GF-D8 (cell line): ENCODE measurements at regions not wholly inside any gene's neighbourhood (a gene's known extent, or its start where the extent isn't known, plus 50 kb on each side); places are given as distances from the start of the nearest gene placed in this dataset.
"Not testable (repeated sequence)": the region's sequence is repeated elsewhere in the genome, so short reads cannot be mapped to it uniquely, and the experiment has no call there.

Experiments
- DNase-seq: peaks from one replicate; lab custom pipeline; 2025; lab: John Stamatoyannopoulos, UW

DNA sequence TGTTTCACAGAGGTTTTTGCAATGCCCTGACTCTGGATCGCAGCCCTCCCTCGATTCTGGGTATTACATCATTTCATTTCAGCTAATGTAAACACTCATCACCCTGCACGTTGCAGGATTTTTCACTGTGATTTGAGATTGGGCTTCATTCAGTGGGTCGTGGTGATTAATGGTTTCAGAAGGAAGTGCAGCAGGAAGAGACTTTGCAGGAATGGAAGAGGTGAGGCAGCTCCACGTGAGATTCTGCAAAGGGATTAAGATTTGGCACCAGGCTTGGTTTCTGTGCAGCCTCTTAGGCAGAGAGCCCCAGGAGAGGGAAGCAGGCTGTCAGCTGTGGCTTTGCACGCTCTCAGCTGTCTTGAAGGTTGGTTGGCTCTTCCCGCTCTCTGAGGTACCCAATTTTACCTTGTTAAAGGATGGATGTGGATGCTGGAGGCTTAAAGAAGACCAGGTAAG is 95.2 kb downstream of the PLCE1 start:
- no peak for DNase-seq

DNA sequence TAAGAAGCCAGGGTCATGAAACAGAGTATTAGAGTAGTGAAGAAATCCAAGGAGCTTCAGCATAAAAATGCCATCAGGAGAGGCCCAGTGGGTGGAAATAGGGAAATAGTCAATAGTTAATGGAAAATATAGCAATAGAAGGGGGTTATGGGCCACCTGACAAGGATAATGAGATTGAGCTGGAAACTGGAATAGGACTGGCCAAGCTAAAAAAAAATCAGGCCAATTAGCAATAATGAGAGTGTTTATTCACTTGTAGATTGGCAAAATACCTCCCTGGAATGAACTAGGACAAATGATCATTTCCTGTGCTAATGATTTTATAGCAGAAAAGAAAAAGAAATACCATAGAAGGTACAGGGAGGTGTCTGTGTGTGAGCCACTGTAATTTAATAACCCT is 97.9 kb downstream of the PLCE1 start:
- no peak for DNase-seq

GRCh38 chr10:94092848-94093247 is 99.1 kb downstream of the PLCE1 start:
- DNase-seq = no peak

- no peak for DNase-seq
These were observed 99.7 kb downstream of the PLCE1 start for GRCh38 chr10:94093286-94093905.

DNA sequence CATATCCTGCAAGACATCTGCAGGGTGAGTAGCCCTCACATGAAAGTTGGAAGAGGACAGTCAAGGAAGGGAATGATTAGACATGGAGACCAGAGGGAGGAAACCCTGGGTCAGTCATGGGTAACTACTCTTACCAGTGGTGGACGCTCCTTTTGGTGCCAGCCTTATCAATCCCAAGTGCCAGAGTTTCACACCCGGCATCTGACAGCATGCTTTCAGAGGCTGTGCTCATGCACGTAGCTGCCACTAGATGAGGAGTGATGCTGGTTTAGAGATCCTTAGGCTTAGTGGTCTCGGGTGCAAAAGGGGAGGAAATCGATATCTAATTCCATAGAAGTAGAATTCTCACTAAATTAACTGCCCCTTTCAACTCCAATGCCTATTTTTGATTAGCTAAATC is 100.8 kb downstream of the PLCE1 start:
- no peak for DNase-seq

DNA sequence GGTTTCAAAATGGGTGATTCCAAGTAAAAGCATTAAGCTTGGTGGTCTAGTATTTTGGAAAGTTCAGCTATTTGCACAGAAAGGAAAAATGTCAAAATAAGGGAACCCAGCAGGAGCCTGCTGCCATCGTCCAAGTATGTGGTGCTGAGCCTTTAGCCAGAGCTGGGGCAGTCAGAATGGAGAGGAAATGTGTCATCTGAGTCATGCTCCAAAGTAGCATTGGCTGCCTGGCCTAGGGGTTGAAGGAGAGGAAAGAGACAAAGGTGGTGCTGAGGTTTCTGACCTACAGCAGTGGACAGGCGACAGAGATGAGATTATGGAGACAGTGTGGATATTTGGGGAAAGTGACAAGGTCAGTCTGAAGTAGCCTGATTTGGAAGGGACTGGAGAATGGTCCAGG is 103.9 kb downstream of the PLCE1 start:
- DNase-seq = no peak

- DNase-seq = no peak
These were observed 105.2 kb downstream of the PLCE1 start for GRCh38 chr10:94098896-94099295.

- no peak for DNase-seq
These were observed 108.2 kb downstream of the PLCE1 start for GRCh38 chr10:94101894-94102293.

DNA sequence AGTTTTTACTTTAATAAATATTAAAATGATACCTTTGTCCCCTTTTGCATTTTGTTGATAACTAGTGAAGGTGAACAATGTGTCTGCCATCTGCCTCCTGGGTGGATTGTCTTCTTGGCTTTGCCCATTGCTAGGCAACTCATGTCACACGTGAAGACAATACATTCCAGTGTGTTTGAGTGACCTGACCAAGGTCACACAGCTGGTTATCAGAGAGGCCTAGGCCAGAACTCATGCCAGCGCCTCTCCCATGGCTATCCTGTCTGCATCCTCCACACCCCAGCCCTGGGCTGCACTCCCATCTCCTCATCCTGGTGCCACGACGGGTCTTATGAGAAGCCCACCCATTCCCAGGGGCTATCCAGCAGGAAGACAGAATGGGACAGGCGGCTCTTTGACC is 108.7 kb downstream of the PLCE1 start:
- DNase-seq = no peak

GRCh38 chr10:94103192-94103591 is 109.5 kb downstream of the PLCE1 start:
- no peak for DNase-seq

DNA sequence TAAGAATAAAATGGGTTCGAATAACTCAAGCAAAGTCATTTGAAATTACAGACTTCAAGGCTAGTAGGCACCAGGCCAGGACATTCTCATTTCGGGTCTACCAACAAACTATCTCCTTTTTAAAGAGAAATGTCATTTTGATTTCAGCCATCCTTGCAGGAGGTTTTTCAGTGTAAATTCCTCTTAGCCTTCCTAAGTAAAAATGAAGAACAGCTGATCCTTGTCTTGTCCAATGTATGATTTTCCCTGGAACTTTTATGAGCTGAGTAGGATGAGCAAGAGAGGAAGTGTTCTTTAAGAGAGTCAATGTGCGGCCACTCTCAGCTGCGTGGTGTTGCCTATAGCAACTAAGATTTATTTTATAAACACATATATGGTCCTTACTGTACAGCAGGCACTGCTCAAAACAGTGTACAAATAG is 110.1 kb downstream of the PLCE1 start:
- no peak for DNase-seq

GRCh38 chr10:94104316-94105000 is 110.7 kb downstream of the PLCE1 start:
- DNase-seq = no peak

GRCh38 chr10:94105226-94105625 is 111.5 kb downstream of the PLCE1 start:
- DNase-seq = no peak

- no peak for DNase-seq
These were observed 113.5 kb downstream of the PLCE1 start for GRCh38 chr10:94107191-94107590.

GRCh38 chr10:94108200-94108599 is 114.5 kb downstream of the PLCE1 start:
- no peak for DNase-seq

- no peak for DNase-seq
These were observed 117.6 kb downstream of the PLCE1 start for GRCh38 chr10:94111367-94111766.

DNA sequence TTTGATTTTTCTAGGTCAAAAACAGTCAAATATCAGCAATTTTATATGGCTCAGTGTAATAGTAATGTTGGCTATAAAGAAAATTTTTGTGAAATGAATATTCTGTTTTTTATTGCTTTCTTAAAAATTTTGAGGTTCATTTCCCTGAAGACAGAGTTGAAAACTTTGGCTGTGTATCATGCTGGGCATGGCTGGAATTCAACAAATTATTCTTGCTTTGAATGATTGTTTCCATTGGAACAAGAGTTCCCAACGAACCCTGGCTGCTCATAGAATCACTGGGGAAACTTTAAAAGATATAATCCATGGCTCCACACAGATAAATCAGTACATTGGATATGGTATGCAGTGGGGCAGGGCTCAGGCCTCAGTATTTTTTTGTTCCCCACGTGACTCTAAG is 118.6 kb downstream of the PLCE1 start:
- no peak for DNase-seq

DNA sequence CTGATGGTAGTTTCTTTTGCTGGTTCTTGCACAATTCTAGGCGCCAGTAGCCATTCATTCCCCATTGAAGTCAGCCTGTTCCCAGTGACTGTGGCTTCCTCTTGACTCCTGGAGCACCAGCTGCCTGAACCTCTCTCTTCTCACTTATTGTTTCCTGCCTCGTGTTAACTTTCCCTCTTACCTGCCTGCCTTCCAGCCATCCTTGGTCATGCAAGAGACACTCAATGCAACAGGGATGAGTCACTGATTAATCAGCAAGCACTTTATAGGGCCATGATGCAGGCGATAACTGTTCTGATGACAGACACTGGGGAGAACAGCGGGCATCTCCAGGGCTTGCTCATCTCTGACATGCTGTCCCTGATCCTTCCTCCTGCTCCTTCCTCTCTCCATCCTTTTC is 122.0 kb downstream of the PLCE1 start:
- DNase-seq = no peak

GRCh38 chr10:94116848-94117247 is 123.1 kb downstream of the PLCE1 start:
- no peak for DNase-seq

- DNase-seq = no peak
These were observed 128.5 kb downstream of the PLCE1 start for GRCh38 chr10:94122211-94122610.

DNA sequence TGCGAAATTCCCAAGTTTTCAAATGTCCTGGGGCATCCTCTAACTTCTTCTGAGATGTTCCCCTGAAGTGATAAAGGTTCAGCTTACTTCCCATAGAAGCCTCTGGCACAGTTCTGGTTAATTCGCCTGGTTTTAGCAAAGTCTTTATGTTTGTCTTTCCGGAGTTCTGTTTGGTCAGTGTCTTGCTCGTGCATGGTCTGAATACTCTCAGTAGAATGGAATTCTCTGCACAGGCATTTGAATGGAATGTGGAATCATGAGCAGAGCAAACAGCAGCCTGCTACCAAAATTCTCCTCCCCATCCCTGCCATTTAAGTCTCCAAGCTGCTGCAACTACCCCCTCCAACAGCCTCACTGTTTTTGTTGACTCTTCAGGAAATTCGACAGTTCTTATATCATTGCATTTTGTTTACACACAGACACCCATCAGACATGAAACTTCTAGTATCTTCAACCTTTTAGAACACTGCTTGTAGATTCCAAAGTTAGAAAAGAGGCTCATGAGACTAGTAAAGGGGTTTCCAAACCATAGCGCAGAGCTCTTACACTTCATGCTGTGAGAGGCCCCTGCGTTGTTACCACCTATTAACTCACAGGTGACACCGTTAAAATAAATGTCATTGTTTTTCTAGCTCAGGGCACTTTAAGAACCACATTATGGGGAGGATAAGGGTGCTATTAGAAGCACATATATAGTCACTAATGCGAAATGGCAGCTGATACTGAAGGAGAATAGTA is 129.7 kb downstream of the PLCE1 start:
- DNase-seq = no peak

DNA sequence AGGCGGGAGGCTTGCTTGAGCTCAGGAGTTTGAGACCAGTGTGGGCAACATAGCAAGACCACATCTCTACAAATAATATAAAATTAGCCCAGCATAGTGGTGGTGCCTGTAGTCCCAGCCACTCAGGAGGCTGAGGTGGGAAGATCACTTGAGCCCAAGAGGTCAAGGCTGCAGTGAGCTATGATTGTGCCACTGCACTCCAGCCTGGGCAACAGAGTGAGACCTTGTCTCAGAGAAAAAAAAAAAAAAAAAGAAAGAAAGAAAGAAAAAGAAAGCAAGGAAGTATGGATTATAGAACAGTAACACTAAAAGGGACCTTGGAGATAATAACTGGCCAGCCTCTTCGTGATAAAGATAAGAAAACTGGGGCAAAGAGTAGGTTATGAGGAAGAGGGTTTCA is 130.4 kb downstream of the PLCE1 start:
- DNase-seq = not testable (repeated sequence)

DNA sequence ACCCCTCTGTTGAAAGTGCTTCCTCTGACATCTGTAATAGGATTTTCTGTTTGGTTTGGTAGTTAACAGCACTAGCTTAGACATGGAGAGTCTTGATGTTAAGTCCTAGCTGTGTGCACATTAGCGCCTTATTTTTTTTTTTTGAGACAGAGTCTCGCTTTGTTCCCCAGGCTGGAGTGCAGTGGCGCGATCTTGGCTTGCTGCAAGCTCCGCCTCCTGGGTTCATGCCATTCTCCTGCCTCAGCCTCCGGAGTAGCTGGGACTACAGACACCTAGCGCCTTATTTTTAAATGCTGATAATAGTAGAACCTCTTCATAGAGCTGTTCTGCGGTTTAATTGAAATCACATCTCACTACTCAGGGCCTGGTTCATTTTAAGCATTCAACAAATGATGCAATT is 131.5 kb downstream of the PLCE1 start:
- not testable (repeated sequence) for DNase-seq
